ENCODE measurements at regions not wholly inside any gene's neighbourhood (a gene's known extent, or its start where the extent isn't known, plus 50 kb on each side); places are given as distances from the start of the nearest gene placed in this dataset.

- no peak for TF ChIP-seq SMC3 (IDR thresholded peaks at IDR 0.05; ENCODE audit: low read depth, low read length)
- TF ChIP-seq POLR2A (IDR thresholded peaks at IDR 0.05; ENCODE audit: low read depth, low read length) = no peak
- TF ChIP-seq CEBPB (IDR thresholded peaks at IDR 0.05; ENCODE audit: low read depth, low read length) = no peak
- TF ChIP-seq, protein P1, sequence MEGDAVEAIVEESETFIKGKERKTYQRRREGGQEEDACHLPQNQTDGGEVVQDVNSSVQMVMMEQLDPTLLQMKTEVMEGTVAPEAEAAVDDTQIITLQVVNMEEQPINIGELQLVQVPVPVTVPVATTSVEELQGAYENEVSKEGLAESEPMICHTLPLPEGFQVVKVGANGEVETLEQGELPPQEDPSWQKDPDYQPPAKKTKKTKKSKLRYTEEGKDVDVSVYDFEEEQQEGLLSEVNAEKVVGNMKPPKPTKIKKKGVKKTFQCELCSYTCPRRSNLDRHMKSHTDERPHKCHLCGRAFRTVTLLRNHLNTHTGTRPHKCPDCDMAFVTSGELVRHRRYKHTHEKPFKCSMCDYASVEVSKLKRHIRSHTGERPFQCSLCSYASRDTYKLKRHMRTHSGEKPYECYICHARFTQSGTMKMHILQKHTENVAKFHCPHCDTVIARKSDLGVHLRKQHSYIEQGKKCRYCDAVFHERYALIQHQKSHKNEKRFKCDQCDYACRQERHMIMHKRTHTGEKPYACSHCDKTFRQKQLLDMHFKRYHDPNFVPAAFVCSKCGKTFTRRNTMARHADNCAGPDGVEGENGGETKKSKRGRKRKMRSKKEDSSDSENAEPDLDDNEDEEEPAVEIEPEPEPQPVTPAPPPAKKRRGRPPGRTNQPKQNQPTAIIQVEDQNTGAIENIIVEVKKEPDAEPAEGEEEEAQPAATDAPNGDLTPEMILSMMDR (conservative IDR thresholded peaks at IDR 0.05; ENCODE audit: low read depth, low read length) = no peak
- TF ChIP-seq MXI1 (IDR thresholded peaks at IDR 0.05; ENCODE audit: borderline replicate concordance, low read depth, low read length) = no peak
- TF ChIP-seq RCOR1 (IDR thresholded peaks at IDR 0.05; ENCODE audit: insufficient replicate concordance, low read length) = no peak
- TF ChIP-seq MAFK (IDR thresholded peaks at IDR 0.05; ENCODE audit: low read depth, low read length) = no peak
- TF ChIP-seq FOS (IDR thresholded peaks at IDR 0.05; ENCODE audit: low read depth, low read length) = no peak
- TF ChIP-seq CHD1 (IDR thresholded peaks at IDR 0.05; ENCODE audit: low read depth, low read length) = no peak
- TF ChIP-seq MAZ (IDR thresholded peaks at IDR 0.05; ENCODE audit: borderline replicate concordance, low read depth, low read length) = no peak
- TF ChIP-seq BHLHE40 (IDR thresholded peaks at IDR 0.05; ENCODE audit: low read depth, low read length) = no peak
These were observed 504.1 kb upstream of the CDIN1 start for GRCh38 chr15:36075333-36075732.

Measured in IMR-90 (cell line).